ENCODE measurements at regions not wholly inside any gene's neighbourhood (a gene's known extent, or its start where the extent isn't known, plus 50 kb on each side); places are given as distances from the start of the nearest gene placed in this dataset.
"Not testable (repeated sequence)": the region's sequence is repeated elsewhere in the genome, so short reads cannot be mapped to it uniquely, and the experiment has no call there.

GRCh38 chr7:156368053-156368843 lies 272.3 kb upstream of the RNF32 start:
- DNase-seq (ENCODE audit: low read depth), result no peak
- Histone ChIP-seq H3K4me3 (ENCODE audit: low read depth, low read length) (no peak overlapping the region), H3K27me3 (ENCODE audit: control insufficient read depth, insufficient read depth, low read length) (no peaks in the 10 kb centered on the region), H3K36me3 (ENCODE audit: control insufficient read depth, insufficient read depth, low read length) (no peaks in the 10 kb centered on the region)
- FAIRE-seq, result peak; percentile 60
- no peak for TF ChIP-seq CTCF (IDR thresholded peaks at IDR 0.05; ENCODE audit: insufficient read depth, low read length, severe bottlenecking)

- H3K36me3 ChIP-seq (ENCODE audit: control insufficient read depth, insufficient read depth, low read length), result no peaks in the 10 kb centered on the region
- H3K4me3 ChIP-seq (ENCODE audit: low read depth, low read length), result no peak overlapping the region
- TF ChIP-seq CTCF (IDR thresholded peaks at IDR 0.05; ENCODE audit: insufficient read depth, low read length, severe bottlenecking), result no peak
- no peak for DNase-seq (ENCODE audit: low read depth)
- no peak for FAIRE-seq
- no peaks in the 10 kb centered on the region for H3K27me3 ChIP-seq (ENCODE audit: control insufficient read depth, insufficient read depth, low read length)
Observed at GRCh38 chr7:156363751-156364150, 276.8 kb upstream of the RNF32 start.

DNA sequence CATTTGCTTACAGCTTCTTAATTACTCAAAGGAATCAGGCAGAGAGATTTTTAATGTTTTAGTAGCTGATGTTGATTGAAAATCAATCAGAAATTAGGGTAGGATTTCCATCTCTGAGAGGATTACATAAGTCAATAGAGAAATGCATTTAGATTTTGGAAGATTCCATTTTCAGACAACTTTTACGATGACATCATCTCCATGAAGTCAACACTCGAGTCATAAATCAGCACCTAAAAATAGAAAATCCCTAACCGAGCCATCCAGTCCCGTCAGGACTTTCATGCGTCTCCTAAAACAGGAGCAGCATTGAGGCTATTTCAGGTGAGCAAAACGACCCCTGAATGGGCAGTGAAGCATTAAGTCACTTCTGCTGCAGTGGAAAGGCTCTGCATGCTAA lies 279.7 kb upstream of the RNF32 start:
- no peaks in the 10 kb centered on the region for H3K27me3 ChIP-seq (ENCODE audit: control insufficient read depth, insufficient read depth, low read length)
- FAIRE-seq, result no peak
- H3K4me3 ChIP-seq (ENCODE audit: low read depth, low read length), result no peak overlapping the region
- H3K36me3 ChIP-seq (ENCODE audit: control insufficient read depth, insufficient read depth, low read length), result no peaks in the 10 kb centered on the region
- TF ChIP-seq CTCF (IDR thresholded peaks at IDR 0.05; ENCODE audit: insufficient read depth, low read length, severe bottlenecking), result no peak
- DNase-seq (ENCODE audit: low read depth), result no peak

DNA sequence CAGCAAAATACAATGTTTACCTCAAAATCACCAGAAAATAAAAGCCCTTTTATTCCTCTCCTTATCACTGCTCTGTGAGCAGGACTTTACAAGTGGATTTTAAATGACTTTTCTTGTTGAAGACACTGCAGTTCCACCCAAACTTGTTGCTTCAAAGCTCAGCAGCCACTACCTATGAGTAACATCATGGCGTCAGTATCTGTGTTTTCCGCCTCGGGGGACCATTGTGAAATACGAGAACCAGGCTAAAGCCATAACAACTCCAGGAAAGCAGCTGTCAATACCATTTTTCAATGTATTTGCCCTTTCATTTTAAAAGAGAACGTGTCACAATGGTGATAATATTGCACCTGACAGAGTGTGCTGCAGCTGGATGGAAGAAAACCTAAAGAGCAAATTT lies 284.0 kb upstream of the RNF32 start:
- no peaks in the 10 kb centered on the region for H3K27me3 ChIP-seq (ENCODE audit: control insufficient read depth, insufficient read depth, low read length)
- H3K4me3 ChIP-seq (ENCODE audit: low read depth, low read length), result no peak overlapping the region
- H3K36me3 ChIP-seq (ENCODE audit: control insufficient read depth, insufficient read depth, low read length), result no peaks in the 10 kb centered on the region
- DNase-seq (ENCODE audit: low read depth), result no peak
- TF ChIP-seq CTCF (IDR thresholded peaks at IDR 0.05; ENCODE audit: insufficient read depth, low read length, severe bottlenecking), result no peak
- no peak for FAIRE-seq

DNA sequence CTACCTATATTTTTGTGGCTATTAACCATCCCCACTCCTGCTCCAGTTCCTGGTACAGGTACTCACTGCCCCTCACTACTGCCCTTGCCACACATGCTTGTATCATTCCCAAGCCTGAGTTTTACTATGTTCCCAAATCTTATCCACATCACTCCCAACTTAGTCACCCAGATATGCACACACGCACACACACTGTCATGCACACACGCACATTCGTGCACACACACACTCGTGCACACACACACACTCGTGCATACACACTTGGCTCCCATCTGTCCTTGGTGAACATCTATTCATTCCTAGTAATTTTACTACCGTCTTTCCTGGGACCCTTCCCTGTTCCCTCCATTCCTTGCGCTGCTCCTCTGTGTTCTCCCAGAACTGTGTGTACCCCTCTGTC lies 287.2 kb upstream of the RNF32 start:
- no peak for TF ChIP-seq CTCF (IDR thresholded peaks at IDR 0.05; ENCODE audit: insufficient read depth, low read length, severe bottlenecking)
- Histone ChIP-seq H3K4me3 (ENCODE audit: low read depth, low read length) (no peak overlapping the region), H3K27me3 (ENCODE audit: control insufficient read depth, insufficient read depth, low read length) (no peaks in the 10 kb centered on the region), H3K36me3 (ENCODE audit: control insufficient read depth, insufficient read depth, low read length) (no peaks in the 10 kb centered on the region)
- peak; percentile 18 for FAIRE-seq
- no peak for DNase-seq (ENCODE audit: low read depth)

GRCh38 chr7:156347703-156348248 lies 292.8 kb upstream of the RNF32 start:
- DNase-seq (ENCODE audit: low read depth); H3K36me3 ChIP-seq (ENCODE audit: control insufficient read depth, insufficient read depth, low read length): not testable (repeated sequence)

More at GRCh38 chr7:156347703-156348248, 292.8 kb upstream of the RNF32 start:
- H3K4me3 ChIP-seq (ENCODE audit: low read depth, low read length); H3K27me3 ChIP-seq (ENCODE audit: control insufficient read depth, insufficient read depth, low read length); FAIRE-seq: not testable (repeated sequence)

Data from bronchial epithelial cell (primary cell).